Activated effector memory CD4-positive, alpha-beta T cell treated with anti-CD3 and anti-CD28 coated beads, Interleukin-2, amount 50 U/mL, for 16 hours (primary cell): ENCODE measurements at regions not wholly inside any gene's neighbourhood (a gene's known extent, or its start where the extent isn't known, plus 50 kb on each side); places are given as distances from the start of the nearest gene placed in this dataset.
"Not testable (repeated sequence)": the region's sequence is repeated elsewhere in the genome, so short reads cannot be mapped to it uniquely, and the experiment has no call there.

Source experiments
- DNase-seq: peaks from one replicate; pipeline ENCODE4 v3.0.0-alpha.2; 2020

DNA sequence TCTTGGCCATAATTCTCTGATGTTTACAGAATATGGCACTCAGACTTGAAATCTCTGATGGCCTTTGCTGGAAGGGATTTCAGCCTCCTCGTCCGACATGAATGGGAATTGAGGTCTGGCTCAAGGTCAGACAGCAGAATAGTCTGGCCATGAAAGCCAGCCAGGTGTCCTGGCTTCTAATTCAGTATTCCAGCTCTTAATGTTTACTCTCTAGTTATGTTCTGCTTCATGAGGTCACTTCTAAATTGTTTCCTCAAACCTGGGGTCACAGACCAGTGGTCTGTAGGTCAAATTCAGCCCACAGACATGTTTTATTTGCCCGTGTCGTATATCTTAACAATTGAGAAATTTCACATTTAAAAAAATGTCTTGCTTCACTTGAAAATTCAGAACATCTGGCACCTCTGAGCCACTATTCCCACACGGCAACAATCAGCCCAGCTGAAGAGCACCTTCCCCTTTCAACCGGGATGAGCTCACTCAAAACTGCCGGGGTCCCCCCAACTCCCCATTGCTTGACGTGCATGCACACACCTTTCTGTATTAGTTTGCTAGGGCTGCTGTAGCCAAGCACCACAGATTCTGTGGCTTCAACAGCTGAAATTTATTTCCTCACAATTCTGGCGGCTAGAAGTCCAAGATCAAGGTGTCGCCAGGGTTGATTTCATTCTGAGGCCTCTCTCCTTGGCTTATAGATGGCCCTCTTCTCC lies 243.5 kb downstream of the ENC1 start:
- DNase-seq, result no peak

DNA sequence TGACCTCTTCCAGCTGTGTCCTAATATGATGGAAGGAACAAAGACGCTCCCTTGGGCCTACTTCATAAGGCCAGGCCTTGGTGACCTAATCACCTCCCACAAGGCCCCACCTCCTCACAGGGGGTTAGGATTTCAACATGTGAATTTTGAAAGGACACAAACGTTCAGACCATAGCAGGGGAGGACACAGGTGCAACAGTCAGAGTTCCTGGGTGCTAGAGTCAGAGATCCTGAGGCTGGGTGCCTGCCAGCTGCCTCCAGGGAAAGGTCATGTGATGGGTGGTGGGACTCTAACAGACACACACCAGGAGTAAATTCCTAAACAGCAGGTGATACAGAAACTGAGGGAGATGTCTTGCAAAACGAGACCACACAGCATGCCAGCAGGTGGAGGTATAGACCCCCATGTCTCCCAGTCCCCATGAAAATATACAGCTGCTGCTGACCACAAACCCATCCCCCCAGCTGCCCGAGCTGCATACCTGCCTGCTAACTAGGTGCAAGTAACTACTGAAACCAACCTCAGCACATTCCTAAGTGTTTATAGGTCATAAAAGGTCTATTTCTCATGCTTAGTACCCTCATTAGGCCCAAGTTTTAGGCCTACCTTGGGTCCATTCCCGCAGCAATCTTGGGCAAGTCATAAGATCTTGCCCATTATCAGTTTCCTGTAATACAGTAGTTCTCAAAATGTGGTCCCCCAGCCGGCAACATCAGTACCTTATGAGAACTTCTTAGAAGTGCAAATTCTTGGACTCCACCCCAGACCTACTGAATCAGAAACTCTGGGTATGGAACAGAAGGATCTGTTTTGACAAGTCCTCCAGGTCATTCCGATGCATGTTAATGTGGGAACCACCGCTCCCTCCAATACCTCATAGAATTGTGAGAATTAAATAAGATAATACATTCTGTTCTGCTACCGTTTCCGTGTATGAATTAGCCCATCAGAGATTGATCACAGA lies 245.3 kb downstream of the ENC1 start:
- no peak for DNase-seq

DNA sequence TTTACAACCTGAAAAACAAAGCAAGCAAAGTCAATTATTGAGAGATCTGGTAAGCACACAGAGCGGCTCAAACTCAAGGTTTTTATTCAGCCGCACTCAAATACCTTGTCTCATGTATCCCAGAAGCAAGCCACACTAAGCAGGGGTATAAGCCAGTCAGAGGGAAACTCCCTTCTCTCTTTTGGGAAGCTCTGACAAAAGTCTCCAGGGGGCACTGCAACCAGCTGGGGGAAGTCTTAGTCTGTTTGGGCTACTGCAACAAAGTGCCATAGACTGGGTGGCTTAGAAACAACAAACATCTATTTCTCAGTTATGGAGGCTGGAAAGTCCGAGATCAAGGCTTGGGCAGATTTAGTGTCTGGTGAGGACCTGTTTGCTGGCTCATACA lies 246.0 kb downstream of the ENC1 start:
- no peak for DNase-seq

DNA sequence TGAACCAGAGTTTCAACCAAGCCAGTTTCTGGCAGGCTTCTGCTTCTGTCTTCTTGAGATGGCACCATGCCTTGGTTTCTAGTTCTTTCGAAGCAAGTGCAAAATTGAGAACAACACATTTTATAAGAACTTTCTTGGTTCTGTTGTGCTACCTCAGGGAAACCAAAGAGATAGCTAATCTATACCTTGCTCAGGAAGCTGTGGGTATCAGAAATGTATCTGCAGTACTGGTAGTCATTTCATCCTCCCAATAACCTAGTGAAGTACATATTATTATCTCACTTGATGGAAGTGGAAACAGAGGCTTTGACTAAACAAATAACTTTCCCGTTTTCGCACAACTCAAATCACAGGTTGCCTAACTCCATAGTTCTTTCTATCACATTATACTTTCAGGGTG lies 246.6 kb downstream of the ENC1 start:
- no peak for DNase-seq

DNA sequence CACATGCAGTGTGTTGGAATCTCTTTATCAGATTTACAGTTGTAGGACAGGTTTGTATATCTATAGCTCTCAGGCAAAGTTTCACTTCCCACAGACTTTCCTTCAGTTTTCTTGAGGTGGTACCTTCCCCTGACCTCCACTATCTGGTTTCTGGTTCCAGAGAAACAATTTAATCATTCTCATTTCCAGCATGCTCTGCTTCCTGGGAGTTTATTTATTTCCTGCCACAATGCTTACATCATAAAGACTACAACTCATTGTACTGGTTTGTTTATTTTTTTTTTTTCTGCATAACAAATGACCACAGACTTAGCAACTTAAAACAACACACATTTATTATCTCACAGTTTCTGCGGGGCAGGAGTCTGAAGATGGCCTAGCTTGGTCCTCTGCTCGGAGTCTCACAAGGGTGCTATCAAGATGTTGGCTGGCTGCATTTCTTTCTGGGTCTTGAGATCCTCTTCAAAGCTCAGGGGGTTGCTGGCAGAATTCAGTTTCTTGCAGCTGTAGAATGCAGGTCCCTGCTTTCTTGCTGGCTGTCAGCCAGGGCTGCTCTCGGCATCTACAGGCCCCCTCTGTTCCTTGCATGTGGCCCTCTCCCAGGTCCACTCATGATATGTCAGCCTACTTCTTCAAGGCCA lies 247.7 kb downstream of the ENC1 start:
- DNase-seq, result no peak

DNA sequence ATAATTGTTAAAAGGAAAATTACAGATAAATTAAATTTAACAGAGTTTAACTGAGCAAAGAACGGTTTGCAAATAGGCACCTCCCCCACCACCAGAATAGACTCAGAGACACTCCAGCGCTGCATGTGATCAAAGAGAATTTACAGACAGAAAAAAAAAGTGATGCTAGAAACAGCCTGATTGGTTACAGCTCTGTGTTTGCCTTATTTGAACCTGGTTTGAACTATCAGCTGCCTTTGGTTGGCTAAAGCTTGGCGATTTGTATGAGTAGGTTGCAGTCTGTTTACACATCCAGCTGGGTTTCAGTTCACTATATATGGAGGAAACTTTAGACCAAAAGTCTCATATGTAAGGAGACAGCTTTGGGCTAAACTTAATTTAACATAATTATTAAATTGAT lies 249.1 kb downstream of the ENC1 start:
- DNase-seq, result no peak

DNA sequence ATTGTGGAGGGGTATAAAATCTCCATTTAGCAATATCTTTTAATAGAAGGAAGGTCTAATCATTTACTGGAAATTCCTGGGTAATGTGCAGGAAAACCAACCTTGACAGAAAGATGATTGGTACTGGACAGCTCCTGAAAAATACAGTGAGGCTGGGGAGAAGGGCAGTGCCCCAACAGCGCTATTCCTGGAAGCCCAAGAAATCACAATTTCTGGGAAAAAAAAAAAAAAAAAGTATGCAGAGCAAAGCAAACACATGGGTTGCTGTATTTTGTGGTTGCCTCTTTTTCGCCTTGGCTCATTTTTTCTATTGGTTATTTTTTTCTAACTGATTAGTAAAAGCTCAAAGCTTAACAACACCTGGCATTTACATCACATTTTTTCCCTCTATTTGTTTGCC lies 249.7 kb downstream of the ENC1 start:
- no peak for DNase-seq

DNA sequence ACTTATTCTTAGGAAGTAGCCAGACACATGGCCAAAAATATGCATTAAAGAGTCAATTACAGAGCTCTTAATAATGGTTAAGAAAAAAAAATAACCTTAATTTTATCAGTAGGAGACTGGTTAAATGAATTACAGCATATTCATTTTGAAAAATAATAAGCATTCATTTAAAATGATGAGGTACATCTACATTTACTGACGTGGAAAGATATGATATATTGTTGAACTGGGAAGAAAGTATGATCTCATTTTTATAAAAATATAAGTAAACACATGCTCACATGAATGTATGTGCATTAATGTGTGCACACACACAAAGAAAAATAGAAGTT lies 250.3 kb downstream of the ENC1 start:
- DNase-seq, result no peak

DNA sequence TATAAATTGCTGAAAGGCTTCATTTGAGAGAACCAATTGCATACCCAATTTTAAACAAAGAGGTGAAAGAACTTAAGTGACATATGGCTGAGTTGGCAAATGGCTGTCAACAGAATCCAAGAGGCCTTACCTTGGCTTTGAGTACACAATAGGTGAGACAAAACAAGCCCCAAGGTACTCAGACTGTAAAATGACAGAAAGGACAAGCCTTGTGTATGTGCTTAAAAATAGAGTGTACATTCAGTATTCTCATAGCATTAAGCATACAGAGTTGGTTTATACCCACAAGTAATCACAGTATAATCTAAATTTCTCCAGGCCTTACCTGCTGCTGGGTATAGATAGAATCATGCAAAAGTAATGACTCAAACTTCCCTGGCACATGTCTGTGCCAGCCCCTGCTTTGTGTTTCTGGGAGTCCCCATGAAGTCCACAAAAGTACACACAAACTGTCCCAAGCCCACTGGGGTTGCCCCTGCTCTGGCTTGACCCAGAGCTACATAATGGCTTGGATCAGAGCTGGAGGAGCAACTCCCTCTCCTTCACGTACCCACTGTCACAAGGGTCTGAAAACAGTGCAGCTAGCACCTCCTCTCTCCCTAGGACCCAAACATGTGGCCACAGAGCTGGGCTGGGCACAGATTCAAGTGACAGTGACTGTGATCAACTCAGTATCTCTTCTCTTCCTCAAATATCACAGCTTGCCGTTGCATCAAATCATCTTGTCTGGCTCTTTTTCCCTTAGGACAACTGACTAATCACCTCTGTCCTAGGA lies 250.8 kb downstream of the ENC1 start:
- DNase-seq, result no peak

DNA sequence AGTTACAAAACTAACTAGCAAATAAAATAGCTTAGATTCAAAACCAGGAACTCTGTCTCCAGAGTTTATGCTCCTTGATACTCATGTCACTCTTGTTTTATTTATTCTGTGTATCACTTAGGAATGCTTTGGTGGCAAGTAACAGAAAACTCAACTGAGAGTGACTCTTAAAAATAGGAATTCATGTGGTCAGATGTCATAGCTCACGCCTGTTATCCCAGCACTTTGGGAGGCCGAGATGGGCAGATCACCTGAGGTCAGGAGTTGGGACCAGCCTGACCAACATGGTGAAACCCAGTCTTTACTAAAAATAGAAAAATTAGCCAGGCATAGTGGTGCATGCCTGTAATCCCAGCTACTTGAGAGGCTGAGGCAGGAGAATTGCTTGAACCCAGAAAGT lies 252.1 kb downstream of the ENC1 start:
- not testable (repeated sequence) for DNase-seq

DNA sequence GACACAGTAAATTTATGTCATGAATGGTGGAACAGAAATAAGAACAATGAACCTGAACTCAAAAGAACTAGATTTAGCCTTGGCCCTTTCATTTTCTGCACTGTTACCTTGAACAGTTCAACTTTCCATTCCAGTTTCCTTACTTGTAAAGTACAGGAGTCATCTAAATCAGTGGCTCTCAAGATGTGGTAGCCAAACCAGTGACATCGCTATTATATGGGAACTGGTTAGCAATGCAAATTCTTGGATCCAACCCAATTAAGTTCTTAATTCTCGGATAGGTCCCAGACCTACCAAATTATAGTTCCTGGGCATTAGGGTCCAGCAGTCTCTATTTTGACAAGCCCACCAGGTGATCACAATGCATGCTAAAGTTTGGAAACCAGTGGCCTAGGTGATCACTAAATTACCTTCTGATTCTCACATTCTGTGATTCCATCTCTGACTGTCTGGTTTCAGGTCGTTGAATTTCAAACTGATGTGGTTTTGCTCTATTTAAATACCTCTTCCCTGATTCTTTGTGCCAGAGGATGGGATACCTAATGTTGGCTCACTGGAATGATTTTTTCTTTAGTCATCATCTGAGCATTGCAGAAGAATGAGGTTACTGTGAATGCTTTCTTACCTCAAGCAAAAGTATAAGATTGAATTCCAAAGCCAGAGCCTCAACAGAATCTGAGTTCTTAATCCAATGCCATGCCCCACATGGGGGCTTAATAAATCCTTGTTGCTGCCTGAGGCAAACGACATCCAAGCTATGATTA lies 253.8 kb downstream of the ENC1 start:
- no peak for DNase-seq

DNA sequence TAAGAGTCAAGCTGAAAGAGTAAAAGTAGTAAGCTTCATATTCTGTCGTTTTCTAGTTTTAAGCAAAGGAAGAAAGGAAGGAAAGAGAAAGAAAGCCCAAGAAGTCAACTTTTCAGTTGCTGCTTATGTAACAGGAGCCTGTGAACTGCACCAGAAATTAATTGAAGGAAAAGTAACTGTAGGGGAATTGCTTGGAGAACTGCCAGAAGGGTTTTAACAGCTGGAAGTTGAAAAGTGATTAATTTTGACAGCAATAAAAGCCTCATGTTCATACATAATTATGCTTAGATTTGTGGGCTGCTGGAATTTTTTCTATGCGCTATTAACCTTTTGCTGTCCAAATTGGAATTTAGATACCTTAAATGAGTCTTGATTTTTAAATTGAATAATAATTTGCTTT lies 255.7 kb downstream of the ENC1 start:
- no peak for DNase-seq

DNA sequence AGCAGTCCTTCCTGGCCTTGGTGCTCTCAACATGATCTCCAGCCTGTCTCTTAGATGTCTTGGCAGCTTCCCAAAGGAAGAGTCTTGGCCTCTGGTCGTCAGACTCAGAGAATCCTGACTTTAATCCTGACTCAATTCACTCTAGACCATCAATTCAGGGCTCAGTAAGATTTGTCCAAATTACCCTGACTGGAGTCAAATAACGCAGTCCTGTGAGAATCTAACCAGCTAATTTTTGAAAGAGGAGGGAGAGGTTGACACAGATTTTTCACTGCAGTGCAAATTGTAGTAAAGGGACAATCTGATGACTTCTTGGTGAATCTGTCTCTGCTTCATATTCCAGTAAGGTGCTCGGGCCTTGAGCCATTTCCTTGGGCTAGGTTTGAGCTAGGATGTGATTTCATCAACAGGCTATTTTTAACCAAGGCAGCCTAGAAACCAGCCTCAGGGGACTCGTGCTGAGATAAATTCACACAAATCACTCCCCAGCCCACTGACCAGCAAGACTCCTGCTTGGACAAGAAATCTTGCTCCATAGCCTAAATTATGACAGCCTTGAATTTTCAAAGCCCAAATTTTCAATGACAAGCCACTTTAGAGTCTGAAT lies 257.4 kb downstream of the ENC1 start:
- DNase-seq, result no peak

DNA sequence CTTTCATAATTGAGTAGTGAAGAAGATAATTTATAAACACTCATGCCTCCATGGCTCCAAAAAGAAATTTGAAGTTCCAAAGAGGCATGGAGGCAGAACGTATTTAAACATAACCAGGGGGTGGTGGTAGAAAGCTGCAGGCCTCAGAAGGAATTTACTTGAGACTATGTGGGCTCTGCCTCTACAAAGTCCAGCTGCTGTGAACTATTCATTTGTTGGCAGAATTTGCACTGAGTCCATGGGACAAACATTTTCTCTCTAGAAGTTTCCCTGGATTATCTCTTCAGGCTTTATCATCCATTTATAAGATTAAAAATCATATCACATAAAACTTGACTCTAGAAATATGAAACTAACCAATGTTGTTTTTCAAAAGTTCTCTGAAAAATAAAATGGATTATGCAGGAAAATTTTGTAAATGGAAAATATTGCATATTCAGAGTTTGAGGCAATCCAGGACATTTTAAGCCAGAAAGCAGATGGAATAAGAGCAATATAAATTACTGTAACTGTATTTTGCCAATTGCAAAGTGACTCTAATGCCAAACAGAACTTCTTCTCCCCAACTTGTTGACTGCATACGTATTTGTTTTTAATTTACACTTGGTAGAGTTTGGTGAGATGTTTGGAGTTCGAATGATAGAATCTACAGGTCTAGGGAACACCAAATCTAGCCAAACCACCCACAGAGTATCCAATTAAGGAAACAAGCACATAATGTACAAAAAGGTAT lies 258.2 kb downstream of the ENC1 start:
- no peak for DNase-seq

DNA sequence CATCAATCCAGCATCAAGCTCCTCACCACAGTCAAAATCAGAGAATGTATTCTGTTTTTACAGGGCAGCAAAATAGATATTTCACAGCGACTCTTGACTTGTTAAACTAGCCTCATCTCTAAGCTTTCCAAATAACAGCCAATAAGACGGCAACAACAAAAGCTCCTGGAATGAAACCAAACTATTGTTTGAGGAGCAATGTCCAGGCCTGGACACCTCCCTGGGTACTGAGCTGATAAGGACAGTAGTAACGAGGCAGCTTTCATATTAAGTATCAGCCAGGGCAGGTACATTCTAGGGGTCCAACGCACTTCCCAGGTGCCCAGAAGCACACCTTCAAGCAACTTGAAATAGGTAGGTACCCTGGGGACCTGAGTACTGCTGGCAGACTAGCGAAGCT lies 260.3 kb downstream of the ENC1 start:
- DNase-seq, result no peak

DNA sequence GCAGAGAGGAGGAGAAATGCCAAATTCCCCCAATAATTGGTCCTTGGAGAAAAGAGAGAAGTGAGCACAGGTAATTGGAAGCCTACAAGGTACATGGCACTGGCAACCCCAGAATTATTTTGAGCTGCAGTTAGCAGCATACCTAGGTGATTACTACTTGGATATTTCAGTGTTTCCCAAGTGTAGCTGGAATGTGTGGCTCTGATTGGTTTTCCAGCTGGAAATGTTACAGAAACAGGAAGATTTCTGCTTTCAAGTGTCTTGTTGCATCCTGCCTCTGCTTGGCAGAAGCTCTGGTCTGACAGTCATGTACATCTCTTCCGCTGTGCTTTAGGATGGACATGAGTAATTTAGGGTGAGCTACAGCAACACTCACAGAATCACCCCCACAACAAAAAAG lies 262.1 kb downstream of the ENC1 start:
- no peak for DNase-seq

DNA sequence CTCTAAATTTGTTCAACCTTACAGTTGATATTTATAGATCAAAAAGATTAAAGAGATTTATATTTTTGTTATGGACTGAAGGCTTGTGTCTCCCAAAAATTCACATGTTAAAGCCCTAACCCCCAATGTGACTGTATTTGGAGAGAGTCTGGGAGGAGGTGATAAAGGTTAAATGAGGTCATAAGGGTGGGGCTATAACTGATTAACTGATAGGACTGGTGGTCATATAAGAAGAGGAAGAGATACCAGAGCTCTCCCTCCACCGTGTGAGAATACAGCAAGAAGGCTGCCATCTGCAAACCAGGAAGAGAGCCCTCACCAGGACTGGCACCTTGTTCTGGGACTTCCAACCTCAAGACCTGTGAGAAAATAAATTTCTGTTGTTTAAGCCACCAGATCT lies 264.3 kb downstream of the ENC1 start:
- no peak for DNase-seq

DNA sequence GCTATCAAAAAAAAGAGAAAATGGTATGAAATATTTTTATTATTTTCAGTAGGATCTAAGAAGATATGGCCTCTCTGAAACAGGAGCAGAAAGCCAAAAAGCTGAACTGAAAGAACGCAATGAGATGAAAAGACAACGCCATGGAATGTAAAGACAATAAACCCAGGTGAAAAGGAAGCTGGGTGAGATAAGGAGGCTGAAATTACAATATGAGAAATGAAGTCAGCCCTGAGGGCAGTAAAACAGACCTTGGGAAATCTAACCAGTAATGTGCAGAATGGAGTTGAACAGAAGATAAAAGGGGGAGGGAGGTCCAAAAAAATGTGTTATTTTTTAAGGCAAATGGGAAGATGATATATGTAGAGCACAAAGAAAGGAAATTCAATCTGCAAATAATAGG lies 265.3 kb downstream of the ENC1 start:
- DNase-seq, result no peak

DNA sequence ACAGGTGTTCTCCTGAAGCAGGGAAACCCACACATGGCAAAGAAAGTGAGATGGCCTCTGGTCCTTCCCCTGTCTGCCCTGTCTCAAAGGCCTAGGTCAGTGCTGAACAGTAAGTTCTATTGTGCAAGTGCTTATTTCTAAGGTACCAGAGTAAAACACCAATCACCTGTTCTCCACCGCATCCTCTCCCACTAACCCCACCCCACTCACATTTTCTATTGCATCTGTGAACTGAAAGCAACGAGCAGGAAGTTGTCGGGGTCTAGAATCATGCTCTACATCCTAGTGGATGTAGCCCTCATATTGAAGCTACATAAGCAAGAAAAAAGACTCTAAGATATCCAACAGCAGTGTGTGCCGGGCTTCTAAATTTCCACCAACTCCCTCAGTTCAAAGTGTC lies 265.9 kb downstream of the ENC1 start:
- DNase-seq, result no peak

DNA sequence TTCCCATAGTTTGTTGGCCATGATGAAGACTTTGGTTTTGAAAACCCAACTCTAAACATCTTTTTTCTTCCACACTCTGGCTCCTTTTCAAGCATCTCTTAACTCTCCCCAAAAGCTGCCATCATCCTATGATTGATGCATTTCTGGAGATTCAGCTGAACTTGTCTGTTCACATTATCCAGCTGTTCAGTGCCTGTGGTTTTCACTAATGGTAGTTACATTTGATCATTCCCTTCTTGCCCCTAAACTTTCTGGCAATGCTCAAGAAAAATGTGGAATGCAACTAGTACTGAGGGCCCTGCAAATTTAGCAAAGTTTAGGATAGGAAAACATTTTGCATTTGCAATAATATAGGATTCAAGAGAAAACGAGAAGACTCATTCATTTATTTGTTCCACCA lies 267.5 kb downstream of the ENC1 start:
- DNase-seq, result no peak

DNA sequence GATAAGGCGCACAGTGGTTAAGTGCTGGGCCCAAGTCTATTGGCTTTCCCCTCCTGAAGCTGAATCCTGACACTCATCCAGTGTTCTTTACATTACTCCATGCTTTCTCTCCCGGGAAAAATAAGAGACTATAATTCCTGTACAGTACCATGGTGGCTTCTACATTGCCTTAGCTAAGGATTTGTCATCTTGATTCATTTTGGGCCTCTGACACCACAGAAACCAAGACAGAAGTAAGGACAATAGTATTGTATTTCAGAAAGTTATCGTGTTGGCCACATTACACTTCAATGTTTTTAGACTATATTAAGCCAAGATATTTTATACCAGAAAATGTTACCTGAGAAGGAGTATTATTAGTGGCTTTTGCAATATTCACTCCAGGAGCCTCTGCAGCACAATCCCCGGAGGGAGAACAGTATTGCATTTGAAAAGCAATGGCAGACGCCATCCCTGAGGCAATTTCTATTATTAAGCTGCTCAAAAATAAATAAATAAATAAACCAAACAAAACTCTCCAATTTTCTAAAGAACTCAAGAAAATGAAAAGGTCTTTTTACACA lies 267.9 kb downstream of the ENC1 start:
- no peak for DNase-seq
